Thyroid gland (tissue), 4 donors: ENCODE measurements at regions not wholly inside any gene's neighbourhood (a gene's known extent, or its start where the extent isn't known, plus 50 kb on each side); places are given as distances from the start of the nearest gene placed in this dataset.

Source experiments
- CTCF ChIP-seq, 6 experiments: fragments of 200-600 bp in 3 of 6; fragments of 450-650 bp in 3 of 6; sonication (generic) in 3 of 6; IDR thresholded peaks; one replicate each; pipeline ENCODE4 v1.5.1; 2016 to 2019; ENCODE audit warnings: antibody characterized with exemption in 6 of 6, mild to moderate bottlenecking in 2 of 6, inconsistent platforms in 1 of 6, moderate library complexity in 1 of 6
- POLR2A ChIP-seq, 2 donors: fragments of 450-650 bp; IDR thresholded peaks; one replicate each; pipeline ENCODE4 v1.6.1; 2017; ENCODE audit warnings: antibody characterized with exemption in 2 of 2, mild to moderate bottlenecking in 2 of 2, moderate library complexity in 1 of 2

- TF ChIP-seq CTCF (IDR thresholded peaks at IDR 0.05): no peak
- no peak for TF ChIP-seq POLR2A (IDR thresholded peaks at IDR 0.05)
Measured at GRCh38 chr16:73997971-73998370, 298.6 kb upstream of the PSMD7 start.
